ENCODE measurements at regions not wholly inside any gene's neighbourhood (a gene's known extent, or its start where the extent isn't known, plus 50 kb on each side); places are given as distances from the start of the nearest gene placed in this dataset.
"Not testable (repeated sequence)": the region's sequence is repeated elsewhere in the genome, so short reads cannot be mapped to it uniquely, and the experiment has no call there.

- Histone ChIP-seq H4K91ac (ENCODE audit: insufficient read length, low read depth, low read length) (no peak overlapping the region), H3K9ac (ENCODE audit: extremely low read depth, insufficient read length, low read length) (no peak overlapping the region), H3K4me1 (ENCODE audit: insufficient read depth, low read length) (no peaks in the 10 kb centered on the region), H3K4me2 (ENCODE audit: insufficient read depth, insufficient read length, low read length) (no peak overlapping the region), H3K18ac (ENCODE audit: insufficient read length, low read depth, low read length) (no peak overlapping the region), H3K27ac (ENCODE audit: insufficient read length, low read depth, low read length) (no peak overlapping the region), H2BK20ac (ENCODE audit: low read depth, low read length, poor library complexity, severe bottlenecking) (no peak overlapping the region), H3K23me2 (ENCODE audit: insufficient read length, low read depth, low read length, poor library complexity, severe bottlenecking) (peaks cover 2% of the 10 kb centered on the region), H2AFZ (ENCODE audit: low read length) (no peak overlapping the region), H3K23ac (ENCODE audit: insufficient read length, low read depth, low read length) (no peak overlapping the region), H2BK120ac (ENCODE audit: low read depth, low read length, poor library complexity, severe bottlenecking) (no peak overlapping the region), H2BK5ac (ENCODE audit: insufficient read length, low read length) (no peak overlapping the region), H3K56ac (ENCODE audit: insufficient read length, low read depth, low read length) (no peak overlapping the region), H4K20me1 (ENCODE audit: control insufficient read depth, insufficient read depth, insufficient read length) (no peaks in the 10 kb centered on the region), H3K9me3 (ENCODE audit: control insufficient read depth, low read depth, low read length) (no peaks in the 10 kb centered on the region), H4K8ac (replicated peaks; ENCODE audit: insufficient read length, low read depth, low read length) (no peak overlapping the region), H3T11ph (ENCODE audit: low read length) (no peak overlapping the region), H2AK5ac (ENCODE audit: insufficient read length, low read length) (no peak overlapping the region), H3K79me1 (ENCODE audit: insufficient read depth, low read depth, low read length, poor library complexity, severe bottlenecking) (no peaks in the 10 kb centered on the region), H2BK12ac (ENCODE audit: insufficient read length, low read depth, low read length) (no peak overlapping the region), H3K27me3 (ENCODE audit: insufficient read depth, low read length) (no peaks in the 10 kb centered on the region), H3K4ac (ENCODE audit: low read depth, low read length) (no peak overlapping the region), H2BK15ac (ENCODE audit: low read depth, low read length) (no peak overlapping the region), H3K79me2 (ENCODE audit: insufficient read depth, low read length) (no peaks in the 10 kb centered on the region), H4K5ac (ENCODE audit: insufficient read length, low read depth, low read length) (no peak overlapping the region), H3K14ac (ENCODE audit: insufficient read depth, low read length) (no peak overlapping the region)
- H3K36me3 Mint-ChIP-seq (ENCODE audit: insufficient read depth in 1 of 3, low read depth in 3 of 3), result no peaks in the 10 kb centered on the region
- H3K4me1 Mint-ChIP-seq, result no peaks in the 10 kb centered on the region
- no peaks in the 10 kb centered on the region for H3K27me3 Mint-ChIP-seq (ENCODE audit: low read depth)
- H3K4me3 Mint-ChIP-seq, result no peak overlapping the region
- H3K9me3 Mint-ChIP-seq, result peaks cover 4 to 5% of the 10 kb centered on the region in 2 experiments; a peak in 2 of 5 replicates
- TF ChIP-seq CTCF (conservative IDR thresholded peaks at IDR 0.05), result no peak
- no peak for DNase-seq
- WGBS (ENCODE audit: extremely low coverage, insufficient read length, low lambda C conversion rate), result no CpG with 5 or more reads among the region's 4 CpGs
- H3K27ac Mint-ChIP-seq, result peak overlapping the region in 1 of 3 experiments; percentile 39; a peak in 1 of 7 replicates
Observed at GRCh38 chr12:23253191-23253590, 628.2 kb downstream of the ETNK1 start.

- H3K4ac ChIP-seq (ENCODE audit: low read depth, low read length); H4K5ac ChIP-seq (ENCODE audit: insufficient read length, low read depth, low read length); H3K9me3 ChIP-seq (ENCODE audit: control insufficient read depth, low read depth, low read length): not testable (repeated sequence)
Observed at GRCh38 chr12:23253910-23254309, 628.9 kb downstream of the ETNK1 start.

More at GRCh38 chr12:23253910-23254309, 628.9 kb downstream of the ETNK1 start:
- H3K27me3 Mint-ChIP-seq (ENCODE audit: low read depth); H3K27me3 ChIP-seq (ENCODE audit: insufficient read depth, low read length); H3K4me1 ChIP-seq (ENCODE audit: insufficient read depth, low read length); H2BK120ac ChIP-seq (ENCODE audit: low read depth, low read length, poor library complexity, severe bottlenecking); H3K4me2 ChIP-seq (ENCODE audit: insufficient read depth, insufficient read length, low read length); H3K23ac ChIP-seq (ENCODE audit: insufficient read length, low read depth, low read length); H3K27ac ChIP-seq (ENCODE audit: insufficient read length, low read depth, low read length); H3K4me1 Mint-ChIP-seq; H2AK5ac ChIP-seq (ENCODE audit: insufficient read length, low read length); H4K91ac ChIP-seq (ENCODE audit: insufficient read length, low read depth, low read length); H3K79me2 ChIP-seq (ENCODE audit: insufficient read depth, low read length); H3K9ac ChIP-seq (ENCODE audit: extremely low read depth, insufficient read length, low read length); H3K9me3 Mint-ChIP-seq; H2AFZ ChIP-seq (ENCODE audit: low read length); H3K27ac Mint-ChIP-seq; H2BK15ac ChIP-seq (ENCODE audit: low read depth, low read length); H3K36me3 Mint-ChIP-seq (ENCODE audit: insufficient read depth in 1 of 3, low read depth in 3 of 3); H3K4me3 Mint-ChIP-seq; DNase-seq; H3K18ac ChIP-seq (ENCODE audit: insufficient read length, low read depth, low read length); H3T11ph ChIP-seq (ENCODE audit: low read length); H4K20me1 ChIP-seq (ENCODE audit: control insufficient read depth, insufficient read depth, insufficient read length); H2BK12ac ChIP-seq (ENCODE audit: insufficient read length, low read depth, low read length); H2BK20ac ChIP-seq (ENCODE audit: low read depth, low read length, poor library complexity, severe bottlenecking); H3K79me1 ChIP-seq (ENCODE audit: insufficient read depth, low read depth, low read length, poor library complexity, severe bottlenecking); H3K23me2 ChIP-seq (ENCODE audit: insufficient read length, low read depth, low read length, poor library complexity, severe bottlenecking); H2BK5ac ChIP-seq (ENCODE audit: insufficient read length, low read length); H4K8ac ChIP-seq (replicated peaks; ENCODE audit: insufficient read length, low read depth, low read length); H3K56ac ChIP-seq (ENCODE audit: insufficient read length, low read depth, low read length); H3K14ac ChIP-seq (ENCODE audit: insufficient read depth, low read length): not testable (repeated sequence)
- no CpG with 5 or more reads among the region's 6 CpGs for WGBS (ENCODE audit: extremely low coverage, insufficient read length, low lambda C conversion rate)
